HG03025 (cell line): ENCODE measurements at regions not wholly inside any gene's neighbourhood (a gene's known extent, or its start where the extent isn't known, plus 50 kb on each side); places are given as distances from the start of the nearest gene placed in this dataset.
A peak's percentile ranks its signal among the peaks of the same experiment; 100 is the strongest.

Experiments
- ATAC-seq: cut with Tn5 transposase; IDR thresholded peaks from one replicate; pipeline ENCODE4 v1.9.1; 2021; ENCODE audit warnings: mild to moderate bottlenecking, moderate library complexity; ENCODE audit not compliant: unreplicated experiment, low FRiP score

- ATAC-seq, result no peak
Observed at GRCh38 chr5:51449026-51449425, 65.8 kb downstream of the ISL1 start.

- ATAC-seq, result no peak
Observed at GRCh38 chr5:51452562-51452961, 69.3 kb downstream of the ISL1 start.

- ATAC-seq, result no peak
Observed at GRCh38 chr5:51465165-51465564, 81.9 kb downstream of the ISL1 start.

GRCh38 chr5:51466214-51466613 lies 83.0 kb downstream of the ISL1 start:
- no peak for ATAC-seq

GRCh38 chr5:51468196-51468595 lies 84.9 kb downstream of the ISL1 start:
- ATAC-seq, result no peak

- no peak for ATAC-seq
Observed at GRCh38 chr5:51471630-51472029, 88.4 kb downstream of the ISL1 start.

GRCh38 chr5:51472472-51472871 lies 89.2 kb downstream of the ISL1 start:
- ATAC-seq, result no peak

- ATAC-seq, result no peak
Observed at GRCh38 chr5:51475628-51476027, 92.4 kb downstream of the ISL1 start.

GRCh38 chr5:51476431-51476830 lies 93.2 kb downstream of the ISL1 start:
- no peak for ATAC-seq

- peak; percentile 94 for ATAC-seq
Observed at GRCh38 chr5:51479840-51480239, 96.6 kb downstream of the ISL1 start.

GRCh38 chr5:51484326-51484725 lies 101.1 kb downstream of the ISL1 start:
- ATAC-seq, result no peak

- ATAC-seq, result no peak
Observed at GRCh38 chr5:51486158-51486557, 102.9 kb downstream of the ISL1 start.

- no peak for ATAC-seq
Observed at GRCh38 chr5:51487952-51488351, 104.7 kb downstream of the ISL1 start.

GRCh38 chr5:51488803-51489642 lies 105.8 kb downstream of the ISL1 start:
- ATAC-seq, result no peak

GRCh38 chr5:51494821-51495220 lies 111.6 kb downstream of the ISL1 start:
- ATAC-seq, result no peak

- no peak for ATAC-seq
Observed at GRCh38 chr5:51495672-51496071, 112.4 kb downstream of the ISL1 start.

- ATAC-seq, result no peak
Observed at GRCh38 chr5:51517838-51518237, 134.6 kb downstream of the ISL1 start.

- no peak for ATAC-seq
Observed at GRCh38 chr5:51518607-51519006, 135.4 kb downstream of the ISL1 start.

GRCh38 chr5:51521583-51521982 lies 138.3 kb downstream of the ISL1 start:
- ATAC-seq, result no peak

- ATAC-seq, result no peak
Observed at GRCh38 chr5:51539232-51539631, 156.0 kb downstream of the ISL1 start.

- no peak for ATAC-seq
Observed at GRCh38 chr5:51544031-51544785, 161.0 kb downstream of the ISL1 start.

- no peak for ATAC-seq
Observed at GRCh38 chr5:51556833-51557232, 173.6 kb downstream of the ISL1 start.
